NCI-H1092 (cell line): ENCODE measurements at regions not wholly inside any gene's neighbourhood (a gene's known extent, or its start where the extent isn't known, plus 50 kb on each side); places are given as distances from the start of the nearest gene placed in this dataset.
"Not testable (repeated sequence)": the region's sequence is repeated elsewhere in the genome, so short reads cannot be mapped to it uniquely, and the experiment has no call there.

Experiments
- DNase-seq: peaks from one replicate; lab custom pipeline; 2025; lab: John Stamatoyannopoulos, UW

- DNase-seq, result not testable (repeated sequence)
Measured at GRCh38 chr7:106713452-106713851, 52.5 kb upstream of the CCDC71L start.

- DNase-seq, result not testable (repeated sequence)
Measured at GRCh38 chr7:106714590-106715442, 53.9 kb upstream of the CCDC71L start.

- no peak for DNase-seq
Measured at GRCh38 chr7:106715730-106716129, 54.8 kb upstream of the CCDC71L start.

- DNase-seq, result no peak
Measured at GRCh38 chr7:106717254-106717954, 56.4 kb upstream of the CCDC71L start.

GRCh38 chr7:106717955-106718871 lies 57.3 kb upstream of the CCDC71L start:
- no peak for DNase-seq

GRCh38 chr7:106720641-106721040 lies 59.7 kb upstream of the CCDC71L start:
- DNase-seq, result no peak

- no peak for DNase-seq
Measured at GRCh38 chr7:106721816-106722785, 61.1 kb upstream of the CCDC71L start.

- DNase-seq, result no peak
Measured at GRCh38 chr7:106723398-106723797, 62.4 kb upstream of the CCDC71L start.

- DNase-seq, result no peak
Measured at GRCh38 chr7:106729720-106730385, 68.9 kb upstream of the CCDC71L start.

- no peak for DNase-seq
Measured at GRCh38 chr7:106731187-106731586, 70.2 kb upstream of the CCDC71L start.

- DNase-seq, result no peak
Measured at GRCh38 chr7:106731646-106732444, 70.9 kb upstream of the CCDC71L start.

- no peak for DNase-seq
Measured at GRCh38 chr7:106735637-106736036, 74.7 kb upstream of the CCDC71L start.

- DNase-seq, result no peak
Measured at GRCh38 chr7:106736123-106736507, 75.2 kb upstream of the CCDC71L start.

GRCh38 chr7:106736508-106737201 lies 75.7 kb upstream of the CCDC71L start:
- DNase-seq, result no peak

GRCh38 chr7:106737202-106737562 lies 76.2 kb upstream of the CCDC71L start:
- no peak for DNase-seq

- DNase-seq, result no peak
Measured at GRCh38 chr7:106740806-106741205, 79.8 kb upstream of the CCDC71L start.

GRCh38 chr7:106744563-106745091 lies 83.7 kb upstream of the CCDC71L start:
- no peak for DNase-seq

- not testable (repeated sequence) for DNase-seq
Measured at GRCh38 chr7:106747301-106747700, 86.3 kb upstream of the CCDC71L start.

- no peak for DNase-seq
Measured at GRCh38 chr7:106747804-106748203, 86.8 kb upstream of the CCDC71L start.
